ENCODE measurements at regions not wholly inside any gene's neighbourhood (a gene's known extent, or its start where the extent isn't known, plus 50 kb on each side); places are given as distances from the start of the nearest gene placed in this dataset.

GRCh38 chr21:24294171-24294570 is 1313.1 kb downstream of the MRPL39 start:
- Histone ChIP-seq H2AFZ (no peak overlapping the region), H3K27me3 (ENCODE audit: insufficient read depth) (no peaks in the 10 kb centered on the region), H3F3A (replicated peaks; ENCODE audit: low read depth) (no peaks in the 10 kb centered on the region), H3K27ac (ENCODE audit: low read depth) (no peak overlapping the region), H3K4me1 (ENCODE audit: insufficient read depth) (no peaks in the 10 kb centered on the region), H3K79me2 (replicated peaks; ENCODE audit: insufficient read depth) (no peaks in the 10 kb centered on the region), H3K36me3 (ENCODE audit: insufficient read depth) (no peaks in the 10 kb centered on the region), H3K4me2 (no peak overlapping the region), H3K4me3 (no peak overlapping the region), H3K9me2 (ENCODE audit: insufficient read depth) (no peaks in the 10 kb centered on the region), H4K20me1 (replicated peaks; ENCODE audit: insufficient read depth) (no peaks in the 10 kb centered on the region)
- peaks cover 60% of the 10 kb centered on the region for H3K9me3 Mint-ChIP-seq
- H3K4me3 Mint-ChIP-seq, result no peak overlapping the region
- no peaks in the 10 kb centered on the region for H3K4me1 Mint-ChIP-seq
- H3K27me3 Mint-ChIP-seq (ENCODE audit: insufficient read depth, low read depth, poor library complexity), result peaks cover 2% of the 10 kb centered on the region
- no peak overlapping the region for H3K27ac Mint-ChIP-seq
- H3K36me3 Mint-ChIP-seq (ENCODE audit: low read depth), result peaks cover 7% of the 10 kb centered on the region; the same call in 2 of the 3 replicates
- no peak for DNase-seq (ENCODE audit: low spot score)
- no peak for ATAC-seq
- no peak for TF ChIP-seq ETS1 (IDR thresholded peaks at IDR 0.05)
- no peak for TF ChIP-seq EZH2phosphoT487 (IDR thresholded peaks at IDR 0.05; ENCODE audit: unreplicated experiment)
- no peak for TF ChIP-seq CTCF (conservative IDR thresholded peaks at IDR 0.05; ENCODE audit: low read depth in 2 of 2)
- no peak for TF ChIP-seq NANOG (IDR thresholded peaks at IDR 0.05; ENCODE audit: borderline replicate concordance)
- no peak for TF ChIP-seq ZNF462 (CRISPR knock-in tag; IDR thresholded peaks at IDR 0.05)
- no peak for TF ChIP-seq POLR2AphosphoS5 (IDR thresholded peaks at IDR 0.05; ENCODE audit: low read depth)
- no peak for TF ChIP-seq ZNF114 (CRISPR knock-in tag; IDR thresholded peaks at IDR 0.05)
- no peak for TF ChIP-seq STAT1 (IDR thresholded peaks at IDR 0.05; ENCODE audit: unreplicated experiment)
- TF ChIP-seq REST (IDR thresholded peaks at IDR 0.05; ENCODE audit: unreplicated experiment), result no peak
- TF ChIP-seq ZNF331 (CRISPR knock-in tag; IDR thresholded peaks at IDR 0.05; ENCODE audit: low read depth), result no peak
- TF ChIP-seq EZH2 (IDR thresholded peaks at IDR 0.05; ENCODE audit: low read depth, unreplicated experiment), result no peak
- no peak for TF ChIP-seq JUNB (IDR thresholded peaks at IDR 0.05; ENCODE audit: unreplicated experiment)
- TF ChIP-seq CREB1 (CRISPR knock-in tag; IDR thresholded peaks at IDR 0.05; ENCODE audit: low read depth), result no peak

Data from GM23338 (cell line).